HepG2 (cell line): ENCODE measurements at regions not wholly inside any gene's neighbourhood (a gene's known extent, or its start where the extent isn't known, plus 50 kb on each side); places are given as distances from the start of the nearest gene placed in this dataset.

Experiments
- ATAC-seq: fragments of 200-7000 bp; cut with Tn5 transposase; 3 replicates; pipeline ENCODE4 v1.9.1; 2020; ENCODE audit warnings: mild to moderate bottlenecking, moderate library complexity
- BruUV-seq: library from RNA; stranded (reverse); fragments of 400-500 nt; replicated peaks from 2 replicates; lab custom pipeline; 2021; lab: Mats Ljungman, UMichigan
- CTCF ChIA-PET: fragments of 300-600 bp; formaldehyde crosslinking; extraction: SDS; loops from one replicate; lab custom pipeline; 2021; ENCODE audit warnings: low total read pairs, inconsistent platforms, low intra/inter-chr PET ratio; lab: Yijun Ruan, JAX
- POLR2A ChIA-PET: fragments of 350-600 bp; sonication (Branson Sonifier 250); formaldehyde crosslinking; loops from one replicate; lab custom pipeline; 2020; ENCODE audit warnings: antibody characterized with exemption, inconsistent platforms; lab: Yijun Ruan, JAX
- DNase-seq: peaks from one replicate; pipeline ENCODE4 v3.0.0-alpha.2; 2015; ENCODE audit warnings: low spot score
- FAIRE-seq: peaks from 3 replicates; lab custom pipeline; 2011; peaks lifted over from hg19 to GRCh38; lab: Jason Lieb, UNC
- H2AFZ ChIP-seq: one replicate; pipeline ENCODE4 v1.6.1; 2011; ENCODE audit warnings: low read length, inconsistent platforms
- H3K27ac ChIP-seq: fragments of 300-600 bp; 3 replicates; pipeline ENCODE4 v1.8.0; 2011; ENCODE audit warnings: mixed run types, mild to moderate bottlenecking, mixed read lengths, low read length, inconsistent platforms; ENCODE audit not compliant: insufficient read depth; ENCODE audit errors: extremely low read length
- H3K27me3 ChIP-seq, 2 experiments: fragments of 200-600 bp in 1 of 2; 2 replicates in 1 of 2; 3 replicates in 1 of 2; pipeline versions ENCODE4 v1.6.0 to v1.8.0; 2011; ENCODE audit warnings: low read length in 2 of 2, mild to moderate bottlenecking in 2 of 2, moderate library complexity in 2 of 2, inconsistent platforms in 1 of 2; ENCODE audit not compliant: insufficient read depth in 2 of 2, control insufficient read depth in 1 of 2
- H3K36me3 ChIP-seq, 2 experiments: fragments of 200-600 bp in 1 of 2; replicated peaks in 1 of 2; 2 replicates in 1 of 2; 3 replicates in 1 of 2; pipeline versions ENCODE4 v1.5.1 to v1.8.0; 2011; ENCODE audit warnings: low read length in 2 of 2, inconsistent platforms in 1 of 2; ENCODE audit not compliant: insufficient read depth in 2 of 2, control insufficient read depth in 1 of 2
- H3K4me1 ChIP-seq: 2 replicates; pipeline ENCODE4 v1.5.1; 2012; ENCODE audit warnings: low read length, inconsistent platforms; ENCODE audit not compliant: insufficient read depth
- H3K4me2 ChIP-seq: 2 replicates; pipeline ENCODE4 v1.6.0; 2011; ENCODE audit warnings: low read depth, low read length, inconsistent platforms
- H3K4me3 ChIP-seq, 3 experiments: fragments of 200-600 bp in 1 of 3; sonication (generic), shearing (Covaris generic) in 1 of 3; replicated peaks in 1 of 3; 2 replicates each; pipeline ENCODE4 v1.5.1; 2011 to 2016; ENCODE audit warnings: low read length in 3 of 3, inconsistent platforms in 2 of 3, low read depth in 2 of 3, mild to moderate bottlenecking in 2 of 3, control low read depth in 1 of 3, mixed read lengths in 1 of 3; ENCODE audit not compliant: insufficient read depth in 1 of 3
- H3K79me2 ChIP-seq: one replicate; pipeline ENCODE4 v1.6.1; 2011; ENCODE audit warnings: low read length, inconsistent platforms; ENCODE audit not compliant: insufficient read depth
- H3K9ac ChIP-seq: 2 replicates; pipeline ENCODE4 v1.6.0; 2011; ENCODE audit warnings: mild to moderate bottlenecking, low read depth, low read length, inconsistent platforms; ENCODE audit not compliant: insufficient read depth
- H3K9me3 ChIP-seq: 2 replicates; pipeline ENCODE4 v1.5.1; 2012; ENCODE audit warnings: mild to moderate bottlenecking, low read length
- H4K20me1 ChIP-seq: 2 replicates; pipeline ENCODE4 v1.6.0; 2011; ENCODE audit warnings: inconsistent platforms, mild to moderate bottlenecking, low read length, moderate library complexity; ENCODE audit not compliant: insufficient read depth
- ADNP ChIP-seq: sonication (generic); formaldehyde crosslinking; IDR thresholded peaks from 2 replicates; pipeline ENCODE4 v1.4.0; 2020; ENCODE audit warnings: missing genetic modification reagents
- CERS6 ChIP-seq: sonication (generic); formaldehyde crosslinking; IDR thresholded peaks from 2 replicates; pipeline ENCODE4 v1.5.0; 2020; ENCODE audit warnings: missing genetic modification reagents
- DNMT1 ChIP-seq: sonication (generic); formaldehyde crosslinking; IDR thresholded peaks from 2 replicates; pipeline ENCODE4 v1.5.1; 2020; ENCODE audit warnings: mild to moderate bottlenecking, missing genetic modification reagents
- EEA1 ChIP-seq: sonication (generic); formaldehyde crosslinking; IDR thresholded peaks from 2 replicates; pipeline ENCODE4 v1.5.1; 2020; ENCODE audit warnings: mild to moderate bottlenecking, missing genetic modification reagents, borderline replicate concordance
- HNRNPK ChIP-seq: fragments of 200-400 bp; formaldehyde crosslinking; IDR thresholded peaks from 2 replicates; pipeline ENCODE4 v1.6.1; 2018; ENCODE audit warnings: low read length, low read depth, moderate library complexity, mild to moderate bottlenecking; ENCODE audit not compliant: poor library complexity, severe bottlenecking
- NFE2L2 ChIP-seq: fragments of 150-350 bp; IDR thresholded peaks from 2 replicates; pipeline ENCODE4 v1.6.1; 2014; ENCODE audit warnings: low read length
- NR3C1 ChIP-seq: sonication (generic); formaldehyde crosslinking; IDR thresholded peaks from 2 replicates; pipeline ENCODE4 v1.4.0; 2020; ENCODE audit warnings: missing genetic modification reagents
- PCBP1 ChIP-seq: fragments of 200-400 bp; formaldehyde crosslinking; IDR thresholded peaks from 2 replicates; pipeline ENCODE4 v1.6.1; 2017; ENCODE audit warnings: mild to moderate bottlenecking, low read depth, low read length, borderline replicate concordance
- PCBP2 ChIP-seq: fragments of 200-400 bp; formaldehyde crosslinking; optimal IDR thresholded peaks from 2 replicates; pipeline ENCODE3; 2018; ENCODE audit warnings: low read length, low read depth; ENCODE audit not compliant: poor library complexity, severe bottlenecking
- RNF2 ChIP-seq: fragments of 450-650 bp; conservative IDR thresholded peaks from 2 replicates; pipeline ENCODE4 v1.6.1; 2016; ENCODE audit warnings: low read depth
- ZNF207 ChIP-seq: fragments of 450-650 bp; IDR thresholded peaks from 2 replicates; pipeline ENCODE4 v1.6.1; 2016; ENCODE audit warnings: antibody characterized with exemption, borderline replicate concordance
- ZNF672 ChIP-seq: sonication (generic); formaldehyde crosslinking; IDR thresholded peaks from 2 replicates; pipeline ENCODE4 v1.8.1; 2022; ENCODE audit warnings: missing genetic modification reagents
- WGBS: methylation state at CpG from one replicate; pipeline ENCODE4 v1.1.6; 2017; ENCODE audit warnings: low lambda C conversion rate; 5-methylcytosine and 5-hydroxymethylcytosine counted together
- in situ Hi-C: cut with HindIII; loops from 2 replicates; pipeline ENCODE4 v1.10.0; 2017; ENCODE audit warnings: low pct_unique_long_range_greater_than_20kb; ENCODE audit not compliant: extremely low pct_ligation_motif_present
- intact Hi-C: fragments of 100-400 bp; cut with micrococcal nuclease; formaldehyde crosslinking; loops from one replicate; pipeline ENCODE4 v1.10.0; 2022; ENCODE audit not compliant: unreplicated experiment
- TF ChIP-seq, protein P1 (sequence below): sonication (generic); formaldehyde crosslinking; IDR thresholded peaks from 2 replicates; pipeline ENCODE4 v1.5.1; 2020; ENCODE audit warnings: missing genetic modification reagents, mild to moderate bottlenecking, borderline replicate concordance

DNA sequence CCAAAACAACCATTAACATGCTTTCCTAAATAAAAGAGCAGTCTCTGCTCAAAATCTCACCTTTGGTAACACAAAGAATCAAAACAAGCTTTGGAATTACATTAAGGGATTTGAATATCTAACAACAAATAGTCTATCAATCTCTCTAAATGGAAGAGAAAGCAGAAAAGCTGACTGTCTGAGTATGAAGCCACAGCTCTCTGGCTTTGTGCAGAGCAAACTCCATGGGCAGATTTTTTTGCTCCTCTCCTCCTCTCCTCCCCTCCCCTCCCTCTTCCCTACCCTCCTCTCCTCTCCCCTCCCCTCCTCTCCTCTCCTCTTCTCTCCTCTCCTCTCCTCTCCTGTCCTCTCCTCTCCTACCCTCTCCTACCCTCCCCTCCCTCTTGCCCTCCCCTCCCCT is 329.5 kb upstream of the ETAA1 start:
- POLR2A ChIA-PET, result no interaction called here
- no peaks in the 10 kb centered on the region for H3K4me1 ChIP-seq
- H3K4me3 ChIP-seq, result no peak overlapping the region
- no peaks in the 10 kb centered on the region for H4K20me1 ChIP-seq
- ATAC-seq (no peak), DNase-seq (no peak), FAIRE-seq (no peak)
- CTCF ChIA-PET, result no interaction called here
- BruUV-seq, result no TSS peak
- H3K36me3 ChIP-seq, result no peaks in the 10 kb centered on the region
- H3K4me2 ChIP-seq, result no peak overlapping the region
- TF ChIP-seq PCBP1 (0 out of 2 replicates have a peak, but pooled peaks have one; percentile 84), EEA1 (no peak), CERS6 (no peak), PCBP2 (peak; percentile 88), HNRNPK (peak; percentile 95)
- TF ChIP-seq, protein P1, sequence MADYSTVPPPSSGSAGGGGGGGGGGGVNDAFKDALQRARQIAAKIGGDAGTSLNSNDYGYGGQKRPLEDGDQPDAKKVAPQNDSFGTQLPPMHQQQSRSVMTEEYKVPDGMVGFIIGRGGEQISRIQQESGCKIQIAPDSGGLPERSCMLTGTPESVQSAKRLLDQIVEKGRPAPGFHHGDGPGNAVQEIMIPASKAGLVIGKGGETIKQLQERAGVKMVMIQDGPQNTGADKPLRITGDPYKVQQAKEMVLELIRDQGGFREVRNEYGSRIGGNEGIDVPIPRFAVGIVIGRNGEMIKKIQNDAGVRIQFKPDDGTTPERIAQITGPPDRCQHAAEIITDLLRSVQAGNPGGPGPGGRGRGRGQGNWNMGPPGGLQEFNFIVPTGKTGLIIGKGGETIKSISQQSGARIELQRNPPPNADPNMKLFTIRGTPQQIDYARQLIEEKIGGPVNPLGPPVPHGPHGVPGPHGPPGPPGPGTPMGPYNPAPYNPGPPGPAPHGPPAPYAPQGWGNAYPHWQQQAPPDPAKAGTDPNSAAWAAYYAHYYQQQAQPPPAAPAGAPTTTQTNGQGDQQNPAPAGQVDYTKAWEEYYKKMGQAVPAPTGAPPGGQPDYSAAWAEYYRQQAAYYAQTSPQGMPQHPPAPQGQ (CRISPR knock-in tag), result no peak
- H3K9ac ChIP-seq, result no peak overlapping the region
- intact Hi-C loops (no loop called here), in situ Hi-C loops (no loop called here)
- no peaks in the 10 kb centered on the region for H3K27me3 ChIP-seq
- peaks cover 100% of the 10 kb centered on the region for H3K9me3 ChIP-seq
- no peaks in the 10 kb centered on the region for H3K79me2 ChIP-seq
- no peak overlapping the region for H3K27ac ChIP-seq
- H2AFZ ChIP-seq, result no peak overlapping the region

GRCh38 chr2:67070826-67071225 is 326.3 kb upstream of the ETAA1 start:
- Histone ChIP-seq H3K4me2 (no peak overlapping the region), H3K9me3 (peaks cover 100% of the 10 kb centered on the region), H2AFZ (no peak overlapping the region), H3K4me1 (no peaks in the 10 kb centered on the region), H3K36me3 (no peaks in the 10 kb centered on the region), H3K9ac (no peak overlapping the region), H3K79me2 (no peaks in the 10 kb centered on the region), H3K27ac (no peak overlapping the region), H4K20me1 (no peaks in the 10 kb centered on the region), H3K4me3 (no peak overlapping the region), H3K27me3 (no peaks in the 10 kb centered on the region)
- ATAC-seq, result no peak
- POLR2A ChIA-PET, result no interaction called here
- intact Hi-C loops (no loop called here), in situ Hi-C loops (no loop called here)
- BruUV-seq, result no TSS peak
- no peak for DNase-seq
- FAIRE-seq, result no peak
- CTCF ChIA-PET, result no interaction called here
- 29% methylated on average over 1 of the region's 1 CpG for WGBS
- no peak for TF ChIP-seq ZNF207
- TF ChIP-seq DNMT1 (CRISPR knock-in tag), result no peak
- TF ChIP-seq NR3C1, result no peak
- no peak for TF ChIP-seq ADNP (CRISPR knock-in tag)
- TF ChIP-seq ZNF672 (CRISPR knock-in tag), result no peak
- TF ChIP-seq NFE2L2, result no peak
- no peak for TF ChIP-seq RNF2
